Mucosa of descending colon (tissue), 3 donors: ENCODE measurements at regions not wholly inside any gene's neighbourhood (a gene's known extent, or its start where the extent isn't known, plus 50 kb on each side); places are given as distances from the start of the nearest gene placed in this dataset.

Source experiments
- ATAC-seq: fragments of 200-7000 bp; cut with Tn5 transposase; one replicate; pipeline ENCODE4 v1.9.1; 2020; ENCODE audit warnings: mild to moderate bottlenecking, moderate library complexity
- DNase-seq, 3 donors: peaks; one replicate each; pipeline ENCODE4 v3.0.0-alpha.2; 2020
- H3K36me3 ChIP-seq: fragments of 200-600 bp; one replicate; pipeline ENCODE4 v1.8.0; 2021; ENCODE audit warnings: low read depth, mild to moderate bottlenecking
- H3K4me1 ChIP-seq: fragments of 200-600 bp; one replicate; pipeline ENCODE4 v1.8.0; 2021; ENCODE audit warnings: low read depth, mild to moderate bottlenecking
- H3K4me3 ChIP-seq: fragments of 200-600 bp; one replicate; pipeline ENCODE4 v1.8.0; 2021; ENCODE audit warnings: mild to moderate bottlenecking
- H3K9me3 ChIP-seq: fragments of 200-600 bp; one replicate; pipeline ENCODE4 v1.8.0; 2021; ENCODE audit warnings: mild to moderate bottlenecking
- intact Hi-C, 2 donors: fragments of 100-400 bp; cut with DNase I in 1 of 2; cut with micrococcal nuclease in 1 of 2; formaldehyde crosslinking; loops; one replicate each; pipeline versions ENCODE4 v1.11.0 to v1.11.1; 2022; cut with DNase I, micrococcal nuclease
- TF ChIP-seq, protein P1 (sequence below): fragments of 200-600 bp; IDR thresholded peaks from one replicate; pipeline ENCODE4 v1.8.0; 2022; ENCODE audit warnings: antibody characterized with exemption, mild to moderate bottlenecking
- donor health status: DM: no; HTN: no; CAD: no; lungs with moderate emphysema.
- donor health status: DM: no; HTN: no; CAD: no.
- donor health status: DM: no; HTN: yes; CAD: no.

DNA sequence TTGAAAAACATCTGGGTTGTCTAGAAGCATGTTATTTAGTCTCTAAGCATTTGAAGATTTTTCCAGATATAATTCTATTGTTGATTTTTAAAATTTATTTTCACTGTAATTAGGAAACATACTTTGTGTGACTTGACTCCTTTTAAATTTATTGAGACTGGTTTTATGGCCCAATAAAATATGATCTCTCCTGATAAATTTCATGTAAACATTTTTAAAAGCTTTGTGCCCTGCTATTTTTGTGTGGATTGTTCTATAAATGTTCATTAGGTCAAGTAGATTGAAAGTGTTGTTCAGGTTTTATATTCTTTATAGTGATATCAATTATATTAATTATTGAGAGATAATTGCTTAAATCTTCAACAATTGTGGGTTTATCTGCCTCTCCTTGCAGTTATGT is 105.4 kb downstream of the RFX6 start:
- Histone ChIP-seq H3K4me1 (no peaks in the 10 kb centered on the region), H3K4me3 (no peak overlapping the region), H3K9me3 (peaks cover 6% of the 10 kb centered on the region), H3K36me3 (no peaks in the 10 kb centered on the region)
- intact Hi-C loops, result no loop called here
- TF ChIP-seq, protein P1, sequence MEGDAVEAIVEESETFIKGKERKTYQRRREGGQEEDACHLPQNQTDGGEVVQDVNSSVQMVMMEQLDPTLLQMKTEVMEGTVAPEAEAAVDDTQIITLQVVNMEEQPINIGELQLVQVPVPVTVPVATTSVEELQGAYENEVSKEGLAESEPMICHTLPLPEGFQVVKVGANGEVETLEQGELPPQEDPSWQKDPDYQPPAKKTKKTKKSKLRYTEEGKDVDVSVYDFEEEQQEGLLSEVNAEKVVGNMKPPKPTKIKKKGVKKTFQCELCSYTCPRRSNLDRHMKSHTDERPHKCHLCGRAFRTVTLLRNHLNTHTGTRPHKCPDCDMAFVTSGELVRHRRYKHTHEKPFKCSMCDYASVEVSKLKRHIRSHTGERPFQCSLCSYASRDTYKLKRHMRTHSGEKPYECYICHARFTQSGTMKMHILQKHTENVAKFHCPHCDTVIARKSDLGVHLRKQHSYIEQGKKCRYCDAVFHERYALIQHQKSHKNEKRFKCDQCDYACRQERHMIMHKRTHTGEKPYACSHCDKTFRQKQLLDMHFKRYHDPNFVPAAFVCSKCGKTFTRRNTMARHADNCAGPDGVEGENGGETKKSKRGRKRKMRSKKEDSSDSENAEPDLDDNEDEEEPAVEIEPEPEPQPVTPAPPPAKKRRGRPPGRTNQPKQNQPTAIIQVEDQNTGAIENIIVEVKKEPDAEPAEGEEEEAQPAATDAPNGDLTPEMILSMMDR, result no peak
- no peak for DNase-seq
- ATAC-seq, result no peak

DNA sequence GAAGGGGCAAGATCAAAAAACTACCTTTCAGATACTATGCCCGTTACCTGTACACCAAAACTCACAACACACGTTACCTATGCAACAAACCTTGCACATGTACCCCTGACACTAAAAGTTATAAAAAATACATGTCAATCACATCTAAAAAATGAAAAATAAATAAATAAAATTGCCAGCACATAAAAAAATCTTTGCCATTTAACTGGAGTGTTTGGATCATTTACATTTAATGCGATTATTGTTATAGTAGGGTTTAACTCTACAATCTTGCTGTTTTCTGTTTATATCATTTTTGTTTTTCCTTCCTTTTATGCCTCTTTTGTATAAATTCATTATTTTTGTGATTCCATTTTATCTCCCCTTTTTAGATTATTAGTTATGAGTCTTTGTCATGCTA is 106.3 kb downstream of the RFX6 start:
- no peak for ATAC-seq
- no peaks in the 10 kb centered on the region for H3K4me1 ChIP-seq
- TF ChIP-seq, protein P1, result no peak

DNA sequence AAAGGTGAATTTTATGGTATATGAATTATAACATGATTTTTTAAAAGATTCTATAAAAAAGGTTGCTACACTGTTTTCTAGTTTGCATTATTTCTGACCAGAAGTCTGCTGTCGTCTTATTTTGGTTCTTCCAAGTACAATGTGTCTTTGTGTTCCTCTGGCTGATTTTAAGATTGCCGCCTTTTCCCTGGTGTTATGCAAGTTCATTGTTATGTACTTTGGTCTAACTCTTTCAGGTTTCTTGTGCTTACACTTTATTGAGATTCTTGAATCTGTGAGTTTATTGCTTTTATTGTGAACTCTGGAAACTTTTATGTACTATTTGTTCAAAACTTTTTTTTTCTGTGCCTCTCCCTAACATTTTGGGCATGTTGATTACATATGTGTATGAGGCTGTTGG is 109.8 kb downstream of the RFX6 start:
- intact Hi-C loops, result no loop called here
- H3K4me3 ChIP-seq, result no peak overlapping the region
- H3K36me3 ChIP-seq, result no peaks in the 10 kb centered on the region
- no peaks in the 10 kb centered on the region for H3K4me1 ChIP-seq
- peaks cover 6% of the 10 kb centered on the region for H3K9me3 ChIP-seq
- DNase-seq, result peak in 1 of 3 donors; percentile 60
- TF ChIP-seq, protein P1, result no peak
- ATAC-seq, result peak; percentile 78

More for the DNA sequence above, 106.3 kb downstream of the RFX6 start:
- Histone ChIP-seq H3K36me3 (no peaks in the 10 kb centered on the region), H3K9me3 (peaks cover 6% of the 10 kb centered on the region), H3K4me3 (no peak overlapping the region)
- intact Hi-C loops, result no loop called here
- no peak for DNase-seq

DNA sequence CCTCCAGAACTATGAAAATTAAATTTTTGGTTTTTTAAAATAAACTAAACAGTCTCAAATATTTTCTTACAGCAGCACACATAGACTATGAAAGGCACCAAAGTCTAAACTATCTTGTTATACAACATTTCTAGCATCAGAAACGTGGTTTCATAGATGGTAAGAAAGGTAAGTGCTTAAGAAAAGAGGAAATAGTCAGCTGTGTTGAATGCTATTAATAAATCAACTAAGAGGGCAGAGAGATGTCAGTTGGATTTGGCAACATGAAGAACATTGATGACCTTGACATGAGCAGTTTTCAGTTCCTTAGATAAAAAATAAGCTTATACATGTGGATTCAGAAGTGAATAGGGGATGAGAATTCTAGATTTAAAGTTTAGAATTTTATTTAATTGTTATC is 113.6 kb downstream of the RFX6 start:
- intact Hi-C loops, result no loop called here
- Histone ChIP-seq H3K4me1 (no peaks in the 10 kb centered on the region), H3K9me3 (no peaks in the 10 kb centered on the region), H3K4me3 (no peak overlapping the region), H3K36me3 (no peaks in the 10 kb centered on the region)
- ATAC-seq (no peak), DNase-seq (no peak)
- TF ChIP-seq, protein P1, result no peak

DNA sequence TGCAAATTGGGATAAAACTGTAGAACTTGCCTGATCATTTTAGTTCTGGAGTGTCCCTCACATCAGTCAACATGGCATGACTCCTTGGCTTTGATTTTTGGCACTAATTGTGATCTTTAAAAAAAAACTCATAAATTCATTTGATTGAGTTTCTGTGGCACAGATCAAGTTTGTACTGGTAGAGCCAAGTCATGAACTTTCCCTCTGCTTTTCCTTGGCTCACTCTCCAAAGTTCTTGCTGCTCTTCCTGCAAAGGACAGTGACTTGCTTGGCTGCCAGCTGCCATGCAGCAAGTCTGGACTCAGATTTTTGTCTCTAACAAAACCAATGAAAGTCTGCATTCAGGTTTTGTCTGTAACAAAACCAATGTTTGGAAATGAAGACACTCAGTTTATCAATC is 115.5 kb downstream of the RFX6 start:
- ATAC-seq, result no peak
- H3K4me1 ChIP-seq, result no peaks in the 10 kb centered on the region
- H3K36me3 ChIP-seq, result no peaks in the 10 kb centered on the region

More for the DNA sequence above, 115.5 kb downstream of the RFX6 start:
- Histone ChIP-seq H3K9me3 (no peaks in the 10 kb centered on the region), H3K4me3 (no peak overlapping the region)
- intact Hi-C loops, result no loop called here
- TF ChIP-seq, protein P1, result no peak
- DNase-seq, result no peak
